Loucy (cell line): ENCODE measurements at regions not wholly inside any gene's neighbourhood (a gene's known extent, or its start where the extent isn't known, plus 50 kb on each side); places are given as distances from the start of the nearest gene placed in this dataset.

Source experiments
- EZH2phosphoT487 ChIP-seq: fragments of 200-600 bp; IDR thresholded peaks from 2 replicates; pipeline ENCODE4 v1.6.1; 2018; ENCODE audit warnings: antibody characterized with exemption, mild to moderate bottlenecking, moderate library complexity, borderline replicate concordance
- TF ChIP-seq, protein P1 (sequence below): fragments of 200-600 bp; sonication (generic); conservative IDR thresholded peaks from 2 replicates; pipeline ENCODE4 v1.5.1; 2014; ENCODE audit warnings: mild to moderate bottlenecking, antibody characterized with exemption, low read length

DNA sequence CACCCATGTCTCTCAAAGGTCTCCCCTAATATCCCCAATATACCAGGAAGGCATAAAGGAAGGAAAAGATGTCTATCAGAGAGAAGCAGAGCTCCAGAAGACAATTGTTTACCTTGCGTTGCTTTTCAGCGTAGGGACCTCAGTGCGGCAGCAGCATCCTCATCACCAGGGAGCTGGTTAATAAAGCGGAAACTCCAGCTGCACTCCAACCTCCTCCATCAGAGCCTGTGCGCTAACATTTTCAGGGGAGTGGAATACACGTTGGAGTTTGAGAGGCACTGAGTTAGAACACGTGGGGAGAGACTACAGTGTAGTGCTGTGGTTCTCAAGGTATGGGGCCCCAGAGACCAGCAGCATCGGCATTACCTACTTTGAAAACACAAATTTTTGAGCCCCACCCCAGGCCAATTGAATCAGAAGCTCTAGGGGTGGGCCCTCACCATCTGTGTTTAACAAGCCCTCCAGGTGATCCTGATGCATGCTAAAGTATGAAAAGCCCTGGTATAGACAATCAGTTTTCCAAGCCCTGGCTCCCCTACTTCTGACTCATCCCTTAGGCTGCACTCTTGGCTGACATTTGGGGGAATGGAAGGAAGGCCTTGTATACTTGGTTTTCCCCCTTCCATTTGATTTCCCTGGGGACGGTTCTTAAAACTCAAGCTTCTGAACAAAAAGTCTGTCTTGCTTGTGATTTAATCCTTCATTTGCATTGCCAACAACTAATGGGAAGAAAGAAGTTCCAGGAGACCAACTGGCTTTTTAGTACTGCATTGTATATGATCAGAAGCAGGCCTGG, 419.0 kb upstream of the CCDC196 start:
- TF ChIP-seq, protein P1, sequence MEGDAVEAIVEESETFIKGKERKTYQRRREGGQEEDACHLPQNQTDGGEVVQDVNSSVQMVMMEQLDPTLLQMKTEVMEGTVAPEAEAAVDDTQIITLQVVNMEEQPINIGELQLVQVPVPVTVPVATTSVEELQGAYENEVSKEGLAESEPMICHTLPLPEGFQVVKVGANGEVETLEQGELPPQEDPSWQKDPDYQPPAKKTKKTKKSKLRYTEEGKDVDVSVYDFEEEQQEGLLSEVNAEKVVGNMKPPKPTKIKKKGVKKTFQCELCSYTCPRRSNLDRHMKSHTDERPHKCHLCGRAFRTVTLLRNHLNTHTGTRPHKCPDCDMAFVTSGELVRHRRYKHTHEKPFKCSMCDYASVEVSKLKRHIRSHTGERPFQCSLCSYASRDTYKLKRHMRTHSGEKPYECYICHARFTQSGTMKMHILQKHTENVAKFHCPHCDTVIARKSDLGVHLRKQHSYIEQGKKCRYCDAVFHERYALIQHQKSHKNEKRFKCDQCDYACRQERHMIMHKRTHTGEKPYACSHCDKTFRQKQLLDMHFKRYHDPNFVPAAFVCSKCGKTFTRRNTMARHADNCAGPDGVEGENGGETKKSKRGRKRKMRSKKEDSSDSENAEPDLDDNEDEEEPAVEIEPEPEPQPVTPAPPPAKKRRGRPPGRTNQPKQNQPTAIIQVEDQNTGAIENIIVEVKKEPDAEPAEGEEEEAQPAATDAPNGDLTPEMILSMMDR, result no peak
- TF ChIP-seq EZH2phosphoT487, result no peak
